Dermis microvascular lymphatic vessel endothelial cell (primary cell): ENCODE measurements at regions not wholly inside any gene's neighbourhood (a gene's known extent, or its start where the extent isn't known, plus 50 kb on each side); places are given as distances from the start of the nearest gene placed in this dataset.

ENCODE experiments used
- DNase-seq, 2 donors: peaks; one replicate each; pipeline versions ENCODE4 v3.0.0 to v3.0.0-alpha.2; 2010; ENCODE audit warnings: low read depth in 2 of 2

GRCh38 chr18:78918707-78919106 lies 60.9 kb upstream of the SALL3 start:
- DNase-seq: no peak

GRCh38 chr18:78919956-78920355 lies 59.7 kb upstream of the SALL3 start:
- no peak for DNase-seq

GRCh38 chr18:78920456-78921138 lies 59.0 kb upstream of the SALL3 start:
- DNase-seq: no peak

GRCh38 chr18:78922856-78923255 lies 56.8 kb upstream of the SALL3 start:
- DNase-seq: no peak

- DNase-seq: no peak
Observed at GRCh38 chr18:78924301-78924700, 55.3 kb upstream of the SALL3 start.

- DNase-seq: no peak
Observed at GRCh38 chr18:78924786-78925540, 54.7 kb upstream of the SALL3 start.

GRCh38 chr18:78925557-78926242 lies 53.9 kb upstream of the SALL3 start:
- no peak for DNase-seq

GRCh38 chr18:78926243-78926615 lies 53.4 kb upstream of the SALL3 start:
- DNase-seq: no peak

GRCh38 chr18:78927156-78927555 lies 52.5 kb upstream of the SALL3 start:
- no peak for DNase-seq

- DNase-seq: no peak
Observed at GRCh38 chr18:78927616-78928015, 52.0 kb upstream of the SALL3 start.

- no peak for DNase-seq
Observed at GRCh38 chr18:78928076-78928475, 51.5 kb upstream of the SALL3 start.

- DNase-seq: no peak
Observed at GRCh38 chr18:78929516-78929915, 50.1 kb upstream of the SALL3 start.
